ENCODE measurements at regions not wholly inside any gene's neighbourhood (a gene's known extent, or its start where the extent isn't known, plus 50 kb on each side); places are given as distances from the start of the nearest gene placed in this dataset.

DNA sequence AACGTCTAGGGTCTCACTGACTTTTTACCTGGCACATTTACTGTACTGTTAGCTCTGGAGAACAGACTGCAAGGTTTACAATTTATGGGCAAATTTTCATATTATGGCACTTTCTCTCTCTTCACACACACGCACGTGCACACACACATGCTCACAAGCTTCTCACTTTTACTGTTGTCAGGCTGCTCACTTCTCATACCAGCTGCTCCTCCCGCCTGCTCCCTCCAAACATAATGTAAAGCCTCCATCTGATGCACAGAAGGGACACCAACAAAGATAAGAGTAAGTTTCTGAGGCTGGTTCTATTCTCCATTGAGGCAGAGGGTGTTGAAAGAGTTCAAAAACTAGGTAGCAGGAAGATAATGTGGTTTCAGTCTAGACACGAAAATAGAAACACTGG lies 128.9 kb upstream of the DCLK2 start:
- TF ChIP-seq, protein P1, sequence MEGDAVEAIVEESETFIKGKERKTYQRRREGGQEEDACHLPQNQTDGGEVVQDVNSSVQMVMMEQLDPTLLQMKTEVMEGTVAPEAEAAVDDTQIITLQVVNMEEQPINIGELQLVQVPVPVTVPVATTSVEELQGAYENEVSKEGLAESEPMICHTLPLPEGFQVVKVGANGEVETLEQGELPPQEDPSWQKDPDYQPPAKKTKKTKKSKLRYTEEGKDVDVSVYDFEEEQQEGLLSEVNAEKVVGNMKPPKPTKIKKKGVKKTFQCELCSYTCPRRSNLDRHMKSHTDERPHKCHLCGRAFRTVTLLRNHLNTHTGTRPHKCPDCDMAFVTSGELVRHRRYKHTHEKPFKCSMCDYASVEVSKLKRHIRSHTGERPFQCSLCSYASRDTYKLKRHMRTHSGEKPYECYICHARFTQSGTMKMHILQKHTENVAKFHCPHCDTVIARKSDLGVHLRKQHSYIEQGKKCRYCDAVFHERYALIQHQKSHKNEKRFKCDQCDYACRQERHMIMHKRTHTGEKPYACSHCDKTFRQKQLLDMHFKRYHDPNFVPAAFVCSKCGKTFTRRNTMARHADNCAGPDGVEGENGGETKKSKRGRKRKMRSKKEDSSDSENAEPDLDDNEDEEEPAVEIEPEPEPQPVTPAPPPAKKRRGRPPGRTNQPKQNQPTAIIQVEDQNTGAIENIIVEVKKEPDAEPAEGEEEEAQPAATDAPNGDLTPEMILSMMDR (IDR thresholded peaks at IDR 0.05; ENCODE audit: insufficient read depth, low read depth, low read length): no peak
- no peak for DNase-seq (ENCODE audit: low read depth)
- no peak overlapping the region for H3K4me3 ChIP-seq (ENCODE audit: low read depth, low read length)

DNA sequence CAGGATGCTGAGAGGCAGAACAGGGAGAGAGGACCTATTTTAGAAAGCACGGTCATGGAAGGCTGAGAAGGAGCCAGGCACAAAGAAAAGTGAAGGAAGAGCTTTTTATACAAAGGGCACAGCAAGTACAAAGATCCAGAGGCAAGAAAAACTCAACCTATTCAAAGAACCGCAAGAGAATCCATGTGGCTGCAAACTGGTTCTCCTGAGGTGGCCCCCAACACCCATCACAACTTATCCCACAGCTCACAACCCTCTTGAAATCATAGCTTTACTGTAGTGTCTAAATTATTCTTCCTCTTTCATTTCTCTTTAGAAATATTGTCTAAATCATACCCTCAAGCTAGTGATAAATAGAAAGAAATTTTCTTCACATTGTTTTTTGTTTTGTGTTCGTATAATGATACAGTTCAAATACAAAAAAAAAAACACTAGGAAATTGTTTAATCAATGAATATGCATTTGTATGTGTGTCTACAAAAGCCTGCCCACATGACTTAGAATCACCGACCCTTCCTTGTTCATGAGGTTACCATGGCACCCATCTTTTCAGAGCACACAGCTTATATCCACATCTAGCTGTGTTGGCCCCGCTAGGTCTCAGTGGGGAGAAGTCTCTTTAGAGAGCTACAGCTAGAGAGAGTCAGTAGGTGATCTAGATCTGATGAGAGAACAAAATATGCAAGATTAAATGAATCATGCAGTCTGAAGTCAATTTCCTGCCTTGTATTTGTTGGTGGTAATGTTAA lies 126.9 kb upstream of the DCLK2 start:
- no peak overlapping the region for H3K4me3 ChIP-seq (ENCODE audit: low read depth, low read length)
- DNase-seq (ENCODE audit: low read depth): no peak

DNA sequence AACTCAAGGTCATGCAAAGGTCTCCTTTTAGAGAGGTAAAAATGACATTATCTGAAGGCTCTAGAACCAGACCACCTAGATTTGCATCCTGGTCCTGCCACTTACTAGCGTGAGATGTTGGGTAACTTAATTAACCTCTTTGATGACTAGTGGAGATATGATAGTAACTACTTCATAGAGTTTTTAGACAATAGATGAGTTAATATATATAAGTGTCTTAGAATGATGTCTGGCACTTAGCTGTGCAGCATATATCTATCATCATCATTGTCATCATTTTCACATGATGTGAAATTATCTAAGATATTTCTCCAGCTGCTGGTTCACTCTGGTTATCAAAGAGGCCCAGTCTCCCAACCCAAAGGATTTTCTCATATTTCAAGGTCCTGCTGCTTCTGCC lies 126.1 kb upstream of the DCLK2 start:
- TF ChIP-seq, protein P1 (IDR thresholded peaks at IDR 0.05; ENCODE audit: insufficient read depth, low read depth, low read length): no peak
- no peak overlapping the region for H3K4me3 ChIP-seq (ENCODE audit: low read depth, low read length)
- no peak for DNase-seq (ENCODE audit: low read depth)

More for the DNA sequence above, 126.9 kb upstream of the DCLK2 start:
- TF ChIP-seq, protein P1 (IDR thresholded peaks at IDR 0.05; ENCODE audit: insufficient read depth, low read depth, low read length): no peak

- DNase-seq (ENCODE audit: low read depth): no peak
- TF ChIP-seq, protein P1 (IDR thresholded peaks at IDR 0.05; ENCODE audit: insufficient read depth, low read depth, low read length): no peak
- no peak overlapping the region for H3K4me3 ChIP-seq (ENCODE audit: low read depth, low read length)
Measured at GRCh38 chr4:149952716-149953115, 125.5 kb upstream of the DCLK2 start.

DNA sequence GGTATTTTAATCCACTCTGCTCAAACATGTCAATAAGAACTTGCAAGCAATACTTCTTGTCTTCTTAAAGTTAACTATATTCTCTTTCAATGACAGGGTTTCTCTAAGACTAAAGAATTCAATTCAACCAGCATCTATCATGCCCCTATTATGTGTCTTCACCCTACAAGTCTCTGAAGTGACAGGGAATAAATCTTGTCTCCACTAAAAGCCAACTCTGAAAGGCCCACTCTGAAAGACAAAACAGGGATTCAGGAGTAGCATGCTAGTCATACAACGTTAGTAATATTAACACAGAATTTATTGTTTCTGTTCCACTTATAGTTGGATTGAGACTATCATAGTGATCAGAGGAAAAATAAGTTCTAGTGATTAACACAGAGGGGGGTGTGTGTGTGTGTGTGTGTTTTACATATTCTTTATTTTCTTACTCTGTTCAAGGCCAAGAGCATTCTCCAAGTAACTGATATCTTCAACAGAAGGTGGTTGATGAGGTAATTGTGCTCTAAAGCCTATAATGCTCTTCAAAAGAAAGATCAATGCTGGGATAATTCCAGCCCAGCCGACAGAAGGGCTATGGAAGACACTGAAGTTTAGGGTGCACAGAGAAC lies 122.4 kb upstream of the DCLK2 start:
- TF ChIP-seq, protein P1 (IDR thresholded peaks at IDR 0.05; ENCODE audit: insufficient read depth, low read depth, low read length): no peak
- DNase-seq (ENCODE audit: low read depth): no peak
- no peak overlapping the region for H3K4me3 ChIP-seq (ENCODE audit: low read depth, low read length)

GRCh38 chr4:149956678-149957077 lies 121.6 kb upstream of the DCLK2 start:
- no peak for DNase-seq (ENCODE audit: low read depth)
- no peak overlapping the region for H3K4me3 ChIP-seq (ENCODE audit: low read depth, low read length)
- TF ChIP-seq, protein P1 (IDR thresholded peaks at IDR 0.05; ENCODE audit: insufficient read depth, low read depth, low read length): no peak
